ENCODE measurements at regions not wholly inside any gene's neighbourhood (a gene's known extent, or its start where the extent isn't known, plus 50 kb on each side); places are given as distances from the start of the nearest gene placed in this dataset.
"Not testable (repeated sequence)": the region's sequence is repeated elsewhere in the genome, so short reads cannot be mapped to it uniquely, and the experiment has no call there.

DNA sequence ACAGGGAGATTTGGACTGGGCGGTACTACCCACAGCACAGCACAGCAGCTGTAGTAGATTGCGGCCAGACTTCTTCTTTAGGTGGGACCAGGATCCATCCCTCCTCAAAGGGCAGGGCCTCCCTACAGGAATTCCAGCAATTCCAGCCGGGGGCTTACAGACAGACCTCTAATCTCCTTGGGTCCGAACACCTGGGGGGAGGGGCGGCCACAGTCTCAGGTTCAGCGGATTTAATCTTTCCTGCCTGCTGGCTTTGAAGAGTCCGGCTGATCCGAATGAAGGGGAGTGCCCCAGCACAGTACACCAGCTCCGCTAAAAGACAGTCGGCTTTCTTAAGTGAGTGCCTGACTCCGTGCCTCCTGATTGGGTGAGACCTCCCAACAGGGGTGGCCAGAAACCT, 1708.5 kb downstream of the BRINP3 start:
- TF ChIP-seq, protein P1, sequence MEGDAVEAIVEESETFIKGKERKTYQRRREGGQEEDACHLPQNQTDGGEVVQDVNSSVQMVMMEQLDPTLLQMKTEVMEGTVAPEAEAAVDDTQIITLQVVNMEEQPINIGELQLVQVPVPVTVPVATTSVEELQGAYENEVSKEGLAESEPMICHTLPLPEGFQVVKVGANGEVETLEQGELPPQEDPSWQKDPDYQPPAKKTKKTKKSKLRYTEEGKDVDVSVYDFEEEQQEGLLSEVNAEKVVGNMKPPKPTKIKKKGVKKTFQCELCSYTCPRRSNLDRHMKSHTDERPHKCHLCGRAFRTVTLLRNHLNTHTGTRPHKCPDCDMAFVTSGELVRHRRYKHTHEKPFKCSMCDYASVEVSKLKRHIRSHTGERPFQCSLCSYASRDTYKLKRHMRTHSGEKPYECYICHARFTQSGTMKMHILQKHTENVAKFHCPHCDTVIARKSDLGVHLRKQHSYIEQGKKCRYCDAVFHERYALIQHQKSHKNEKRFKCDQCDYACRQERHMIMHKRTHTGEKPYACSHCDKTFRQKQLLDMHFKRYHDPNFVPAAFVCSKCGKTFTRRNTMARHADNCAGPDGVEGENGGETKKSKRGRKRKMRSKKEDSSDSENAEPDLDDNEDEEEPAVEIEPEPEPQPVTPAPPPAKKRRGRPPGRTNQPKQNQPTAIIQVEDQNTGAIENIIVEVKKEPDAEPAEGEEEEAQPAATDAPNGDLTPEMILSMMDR (IDR thresholded peaks at IDR 0.05; ENCODE audit: low read depth, low read length, missing control alignments): no peak
- no peak for DNase-seq (ENCODE audit: low read depth)
- no peak overlapping the region for H3K4me3 ChIP-seq (ENCODE audit: low read depth, low read length)
- in situ Hi-C loops (cut with HindIII; ENCODE audit: low sequenced_read_pairs): no loop called here

- TF ChIP-seq, protein P1 (IDR thresholded peaks at IDR 0.05; ENCODE audit: low read depth, low read length, missing control alignments): no peak
- DNase-seq (ENCODE audit: low read depth): no peak
- no peak overlapping the region for H3K4me3 ChIP-seq (ENCODE audit: low read depth, low read length)
- in situ Hi-C loops (cut with HindIII; ENCODE audit: low sequenced_read_pairs): no loop called here
These were observed 1707.7 kb downstream of the BRINP3 start for GRCh38 chr1:188769936-188770335.

DNA sequence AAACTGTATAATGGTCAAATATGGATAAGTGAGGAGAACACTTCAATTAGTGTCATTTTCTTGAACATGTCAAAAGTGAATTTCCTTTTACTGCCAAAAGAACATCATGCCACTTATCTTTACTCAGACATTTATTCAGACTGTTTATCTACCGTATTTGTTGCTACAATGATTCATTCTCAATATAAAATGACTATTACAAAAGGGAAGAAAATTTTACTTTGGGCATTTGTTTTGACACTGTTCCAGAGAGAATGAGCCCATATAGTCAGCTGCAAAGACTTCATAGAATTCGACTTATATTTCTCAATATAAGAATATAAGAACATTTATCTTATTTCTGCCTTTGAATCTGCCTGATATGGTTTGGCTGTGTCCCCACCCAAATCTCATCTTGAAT, 1699.1 kb downstream of the BRINP3 start:
- H3K4me3 ChIP-seq (ENCODE audit: low read depth, low read length): no peak overlapping the region
- TF ChIP-seq, protein P1 (IDR thresholded peaks at IDR 0.05; ENCODE audit: low read depth, low read length, missing control alignments): no peak
- in situ Hi-C loops (cut with HindIII; ENCODE audit: low sequenced_read_pairs): no loop called here
- DNase-seq (ENCODE audit: low read depth): no peak

DNA sequence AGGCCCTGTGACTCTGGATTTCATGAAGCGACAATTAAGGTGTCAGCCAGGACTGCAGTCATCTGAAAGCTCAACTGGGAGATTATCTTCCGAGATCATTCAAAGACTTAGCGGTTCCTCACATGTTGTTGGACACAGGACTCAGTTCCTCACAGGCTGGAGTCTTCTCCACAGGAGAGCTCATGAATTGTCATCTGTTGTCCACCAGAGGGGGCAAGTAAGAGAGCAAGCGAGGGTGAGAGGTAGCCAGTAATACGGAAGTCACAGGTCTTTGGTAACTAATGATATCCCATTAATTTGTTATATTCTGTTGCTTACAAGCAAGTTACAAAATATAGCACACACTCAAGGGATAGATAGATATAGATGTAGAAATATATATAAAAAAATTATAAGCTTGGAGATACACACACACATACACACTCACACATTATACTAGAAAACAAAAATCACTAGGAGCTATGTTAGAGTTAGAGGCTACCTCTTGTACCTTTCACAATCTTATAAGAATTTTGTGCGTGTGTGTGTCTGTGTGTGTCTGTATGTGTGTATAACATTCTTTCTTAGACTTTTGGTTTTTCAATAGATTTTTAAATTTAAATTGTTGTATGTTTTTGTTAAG, 1695.3 kb downstream of the BRINP3 start:
- in situ Hi-C loops (cut with HindIII; ENCODE audit: low sequenced_read_pairs): no loop called here
- TF ChIP-seq, protein P1 (IDR thresholded peaks at IDR 0.05; ENCODE audit: low read depth, low read length, missing control alignments): peak; percentile 63
- DNase-seq (ENCODE audit: low read depth): peak; percentile 12
- H3K4me3 ChIP-seq (ENCODE audit: low read depth, low read length): no peak overlapping the region

GRCh38 chr1:188794969-188795368, 1682.7 kb downstream of the BRINP3 start:
- no peak overlapping the region for H3K4me3 ChIP-seq (ENCODE audit: low read depth, low read length)
- TF ChIP-seq, protein P1 (IDR thresholded peaks at IDR 0.05; ENCODE audit: low read depth, low read length, missing control alignments): no peak
- in situ Hi-C loops (cut with HindIII; ENCODE audit: low sequenced_read_pairs): no loop called here
- DNase-seq (ENCODE audit: low read depth): no peak

GRCh38 chr1:188812153-188812552, 1665.5 kb downstream of the BRINP3 start:
- in situ Hi-C loops (cut with HindIII; ENCODE audit: low sequenced_read_pairs); H3K4me3 ChIP-seq (ENCODE audit: low read depth, low read length); DNase-seq (ENCODE audit: low read depth): not testable (repeated sequence)

DNA sequence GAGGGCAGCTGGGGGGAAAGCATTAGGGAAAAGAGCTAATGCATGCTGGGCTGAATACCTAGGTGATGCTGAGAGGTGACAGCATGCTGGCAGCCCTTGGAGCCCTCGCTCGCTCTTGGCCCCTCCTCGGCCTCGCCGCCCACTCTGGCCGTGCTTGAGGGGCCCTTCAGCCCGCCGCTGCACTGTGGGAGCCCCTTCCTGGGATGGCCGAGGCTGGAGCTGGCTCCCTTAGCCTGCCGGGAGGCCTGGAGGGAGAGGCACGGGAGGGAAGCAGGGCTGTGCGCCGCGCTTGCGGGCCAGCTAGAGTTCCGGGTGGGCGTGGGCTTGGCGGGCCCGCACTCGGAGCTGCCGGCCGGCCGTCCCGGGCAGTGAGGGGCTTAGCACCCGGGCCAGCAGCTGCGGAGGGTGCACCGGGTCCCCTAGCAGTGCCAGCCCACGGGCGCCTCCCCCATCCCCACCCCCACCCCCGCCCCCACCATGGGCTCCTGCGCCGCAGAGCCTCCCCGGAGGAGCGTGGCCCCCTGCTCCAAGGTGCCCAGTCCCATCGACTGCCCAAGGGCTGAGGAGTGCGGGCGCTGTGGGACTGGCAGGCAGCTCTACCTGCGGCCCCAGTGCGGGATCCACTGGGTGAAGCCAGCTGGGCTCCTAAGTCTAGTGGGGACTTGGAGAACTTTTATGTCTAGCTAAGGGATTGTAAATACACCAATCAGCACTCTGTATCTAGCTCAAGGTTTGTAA, 1664.7 kb downstream of the BRINP3 start:
- DNase-seq (ENCODE audit: low read depth); H3K4me3 ChIP-seq (ENCODE audit: low read depth, low read length); in situ Hi-C loops (cut with HindIII; ENCODE audit: low sequenced_read_pairs): not testable (repeated sequence)
